Mesendoderm (in vitro differentiated cells): ENCODE measurements at regions not wholly inside any gene's neighbourhood (a gene's known extent, or its start where the extent isn't known, plus 50 kb on each side); places are given as distances from the start of the nearest gene placed in this dataset.
A peak's percentile ranks its signal among the peaks of the same experiment; 100 is the strongest.
"Not testable (repeated sequence)": the region's sequence is repeated elsewhere in the genome, so short reads cannot be mapped to it uniquely, and the experiment has no call there.

Experiments used
- DNase-seq: peaks from one replicate; pipeline ENCODE4 v3.0.0; 2013
- H2AK5ac ChIP-seq: 2 replicates; pipeline ENCODE4 v1.6.1; 2013; ENCODE audit warnings: low read length, inconsistent platforms
- H2BK120ac ChIP-seq: 2 replicates; pipeline ENCODE4 v1.6.1; 2013; ENCODE audit warnings: low read depth, mild to moderate bottlenecking, low read length, moderate library complexity, mixed read lengths
- H2BK15ac ChIP-seq: replicated peaks from 2 replicates; pipeline ENCODE4 v1.6.1; 2013; ENCODE audit warnings: low read depth, mild to moderate bottlenecking, moderate library complexity
- H2BK5ac ChIP-seq: 2 replicates; pipeline ENCODE4 v1.6.1; 2013; ENCODE audit warnings: low read length, inconsistent platforms
- H3K18ac ChIP-seq: 2 replicates; pipeline ENCODE4 v1.6.1; 2013; ENCODE audit warnings: mild to moderate bottlenecking, low read length, mixed read lengths
- H3K23ac ChIP-seq: one replicate; pipeline ENCODE4 v1.6.1; 2013; ENCODE audit warnings: low read length
- H3K27ac ChIP-seq: 2 replicates; pipeline ENCODE4 v1.5.1; 2013; ENCODE audit warnings: low read depth, mild to moderate bottlenecking, inconsistent platforms, low read length, moderate library complexity
- H3K27me3 ChIP-seq: 2 replicates; pipeline ENCODE4 v1.6.1; 2013; ENCODE audit warnings: low read length, control low read depth, mild to moderate bottlenecking, inconsistent platforms; ENCODE audit not compliant: insufficient read depth, poor library complexity
- H3K36me3 ChIP-seq: 2 replicates; pipeline ENCODE4 v1.6.1; 2013; ENCODE audit warnings: low read length, inconsistent platforms; ENCODE audit not compliant: control insufficient read depth, insufficient read depth
- H3K4ac ChIP-seq: one replicate; pipeline ENCODE4 v1.6.1; 2013; ENCODE audit warnings: low read depth, mild to moderate bottlenecking, low read length, moderate library complexity
- H3K4me1 ChIP-seq: 2 replicates; pipeline ENCODE4 v1.6.1; 2013; ENCODE audit warnings: low read depth, low read length, inconsistent platforms; ENCODE audit not compliant: control insufficient read depth
- H3K4me2 ChIP-seq: 2 replicates; pipeline ENCODE4 v1.6.1; 2013; ENCODE audit warnings: low read length
- H3K4me3 ChIP-seq: 2 replicates; pipeline ENCODE4 v1.5.1; 2013; ENCODE audit warnings: mild to moderate bottlenecking, low read length
- H3K56ac ChIP-seq: one replicate; pipeline ENCODE4 v1.6.1; 2013; ENCODE audit warnings: low read length
- H3K79me1 ChIP-seq: 2 replicates; pipeline ENCODE4 v1.6.1; 2013; ENCODE audit warnings: low read length, inconsistent platforms
- H3K79me2 ChIP-seq: 2 replicates; pipeline ENCODE4 v1.6.1; 2013; ENCODE audit warnings: mild to moderate bottlenecking, low read length; ENCODE audit not compliant: control insufficient read depth, insufficient read depth
- H3K9ac ChIP-seq: 2 replicates; pipeline ENCODE4 v1.6.1; 2013; ENCODE audit warnings: low read length, inconsistent platforms
- H4K5ac ChIP-seq: one replicate; pipeline ENCODE4 v1.6.1; 2013; ENCODE audit warnings: low read length
- H4K8ac ChIP-seq: one replicate; pipeline ENCODE4 v1.6.1; 2013; ENCODE audit warnings: low read depth, mild to moderate bottlenecking, control low read depth, low read length, moderate library complexity
- WGBS: extraction: QIAGEN DNeasy Blood & Tissue Kit; methylation state at CpG from one replicate; pipeline ENCODE4 v1.1.7; 2013; ENCODE audit warnings: low lambda C conversion rate, missing lambda C conversion rate; ENCODE audit not compliant: insufficient coverage; ENCODE audit errors: extremely low coverage; 5-methylcytosine and 5-hydroxymethylcytosine counted together

DNA sequence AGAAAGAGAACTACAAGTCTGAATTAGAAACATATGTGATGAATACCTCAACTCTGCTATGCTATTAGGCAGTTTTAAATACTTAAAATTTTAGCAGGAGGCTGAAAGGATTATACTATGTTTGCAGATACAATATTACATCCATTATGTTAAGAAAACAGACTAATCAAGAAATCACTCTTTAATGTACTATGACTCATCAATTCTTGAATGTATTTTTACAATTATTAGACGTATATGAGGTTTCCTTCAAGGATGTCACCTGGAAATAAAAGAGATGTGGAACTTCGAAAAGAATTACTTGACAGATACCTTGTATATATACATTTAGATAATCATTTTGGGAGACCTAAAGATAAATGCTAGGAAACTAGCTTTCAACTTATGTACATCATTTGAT is 835.6 kb upstream of the MIR17HG start:
- Histone ChIP-seq H3K23ac (no peak overlapping the region), H3K9ac (no peak overlapping the region), H3K4me3 (no peak overlapping the region), H3K56ac (no peak overlapping the region), H2BK120ac (no peak overlapping the region), H3K79me1 (no peaks in the 10 kb centered on the region), H4K8ac (no peak overlapping the region), H3K4me2 (no peak overlapping the region), H2BK5ac (no peak overlapping the region), H3K27me3 (no peaks in the 10 kb centered on the region), H3K36me3 (no peaks in the 10 kb centered on the region), H4K5ac (no peak overlapping the region), H3K18ac (no peak overlapping the region), H3K79me2 (no peaks in the 10 kb centered on the region), H2BK15ac (no peak overlapping the region), H3K4ac (no peak overlapping the region), H2AK5ac (no peak overlapping the region), H3K4me1 (no peaks in the 10 kb centered on the region), H3K27ac (no peak overlapping the region)
- DNase-seq, result no peak
- no CpG with 5 or more reads among the region's 2 CpGs for WGBS

DNA sequence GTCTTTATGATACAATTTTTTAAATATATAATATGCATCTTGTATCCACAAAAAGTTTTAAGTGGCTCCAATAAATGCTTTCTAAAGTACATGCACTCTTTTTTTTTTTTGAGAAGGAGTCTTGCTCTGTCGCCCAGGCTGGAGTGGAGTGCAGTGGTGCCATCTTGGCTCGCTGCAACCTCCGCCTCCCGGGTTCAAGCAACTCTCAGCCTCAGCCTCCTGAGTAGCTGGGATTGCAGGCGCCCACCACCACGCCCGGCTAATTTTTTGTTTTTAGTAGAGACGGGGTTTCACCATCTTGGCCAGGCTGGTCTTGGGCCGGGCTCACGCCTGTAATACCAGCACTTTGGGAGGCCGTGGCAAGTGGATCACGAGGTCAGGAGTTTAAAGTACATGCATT is 832.8 kb upstream of the MIR17HG start:
- H2BK5ac ChIP-seq, H3K4ac ChIP-seq, H3K56ac ChIP-seq, H3K4me1 ChIP-seq, H4K8ac ChIP-seq, H3K79me1 ChIP-seq, H2BK120ac ChIP-seq, DNase-seq, H3K23ac ChIP-seq, H3K4me3 ChIP-seq, H3K9ac ChIP-seq, H3K18ac ChIP-seq, H4K5ac ChIP-seq, H2BK15ac ChIP-seq, H3K4me2 ChIP-seq, H2AK5ac ChIP-seq, H3K79me2 ChIP-seq, H3K36me3 ChIP-seq, H3K27me3 ChIP-seq, H3K27ac ChIP-seq: not testable (repeated sequence)
- no CpG with 5 or more reads among the region's 12 CpGs for WGBS

DNA sequence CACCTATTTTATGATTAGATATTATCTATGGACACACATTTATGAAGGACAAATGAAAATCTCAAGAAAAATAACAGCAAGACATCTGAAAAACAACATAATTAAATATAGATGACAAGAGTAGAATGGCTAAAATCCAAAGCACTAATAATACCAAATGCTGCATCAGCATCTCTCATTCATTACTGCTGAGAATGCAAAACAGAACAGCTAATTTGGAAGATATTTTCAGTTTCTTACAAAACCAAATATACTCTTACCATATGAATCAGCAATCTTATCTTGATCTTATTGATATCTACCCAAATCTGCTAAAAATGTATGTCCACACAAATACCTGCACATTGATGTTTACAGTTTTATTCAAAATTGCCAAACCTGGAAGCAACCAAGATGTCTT is 829.1 kb upstream of the MIR17HG start:
- no peaks in the 10 kb centered on the region for H3K36me3 ChIP-seq
- H3K79me1 ChIP-seq, result no peaks in the 10 kb centered on the region
- no peak overlapping the region for H3K4me3 ChIP-seq
- no peak overlapping the region for H2BK5ac ChIP-seq
- H4K8ac ChIP-seq, result no peak overlapping the region
- H2BK120ac ChIP-seq, result no peak overlapping the region
- no peaks in the 10 kb centered on the region for H3K27me3 ChIP-seq
- DNase-seq, result no peak
- no peak overlapping the region for H3K18ac ChIP-seq
- H3K4me2 ChIP-seq, result no peak overlapping the region
- H3K9ac ChIP-seq, result no peak overlapping the region
- H2BK15ac ChIP-seq, result no peak overlapping the region
- no peak overlapping the region for H3K4ac ChIP-seq
- H2AK5ac ChIP-seq, result no peak overlapping the region
- H3K23ac ChIP-seq, result no peak overlapping the region
- no peak overlapping the region for H4K5ac ChIP-seq
- H3K56ac ChIP-seq, result no peak overlapping the region
- H3K79me2 ChIP-seq, result no peaks in the 10 kb centered on the region
- H3K4me1 ChIP-seq, result no peaks in the 10 kb centered on the region
- H3K27ac ChIP-seq, result no peak overlapping the region

DNA sequence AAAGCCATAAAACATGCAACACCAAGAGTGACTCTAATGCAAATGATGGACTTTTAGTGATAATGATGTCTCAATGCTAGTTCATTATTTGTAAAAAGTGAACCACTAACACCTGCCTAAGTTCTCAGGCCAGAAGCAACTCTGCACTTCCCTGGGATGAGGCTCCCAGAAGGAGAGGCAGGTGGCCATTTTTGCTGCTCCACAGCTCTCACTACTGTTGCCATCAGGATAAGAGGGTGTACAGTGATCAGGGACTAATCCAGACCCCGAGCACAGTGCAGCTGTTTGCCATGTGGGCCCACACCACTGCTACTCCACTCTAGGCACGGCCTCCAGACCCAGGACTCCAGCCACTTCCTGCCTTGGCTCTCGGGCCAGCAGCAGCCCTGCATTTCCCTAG is 828.3 kb upstream of the MIR17HG start:
- no CpG with 5 or more reads among the region's 3 CpGs for WGBS
- H3K56ac ChIP-seq, result no peak overlapping the region

DNA sequence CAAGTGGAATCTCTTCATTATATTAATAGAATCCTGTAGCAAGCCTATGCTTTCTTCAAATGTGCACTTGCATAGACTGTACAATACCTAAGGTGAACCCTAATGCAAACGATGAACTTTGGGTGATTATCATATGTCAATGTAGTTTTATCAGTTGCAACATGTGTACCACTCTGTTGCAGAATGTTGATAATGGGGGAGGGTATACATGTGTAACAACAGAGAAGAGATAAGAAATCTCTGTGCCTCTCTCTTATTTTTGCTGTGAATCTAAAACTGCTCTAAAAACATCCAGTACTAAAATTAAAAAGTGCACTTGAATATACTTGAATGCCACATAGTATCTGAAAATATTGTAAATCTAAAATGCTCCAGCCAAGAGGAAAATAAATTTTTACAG is 820.8 kb upstream of the MIR17HG start:
- H3K4me3 ChIP-seq, result no peak overlapping the region
- no peak overlapping the region for H2BK120ac ChIP-seq
- no peak overlapping the region for H3K27ac ChIP-seq
- WGBS, result no CpG with 5 or more reads among the region's 1 CpG
- H3K4ac ChIP-seq, result no peak overlapping the region
- no peak overlapping the region for H3K56ac ChIP-seq
- no peak overlapping the region for H3K23ac ChIP-seq
- no peak overlapping the region for H3K4me2 ChIP-seq
- H3K27me3 ChIP-seq, result no peaks in the 10 kb centered on the region
- H3K79me1 ChIP-seq, result no peaks in the 10 kb centered on the region
- H2AK5ac ChIP-seq, result no peak overlapping the region
- no peak overlapping the region for H4K5ac ChIP-seq
- H3K79me2 ChIP-seq, result no peaks in the 10 kb centered on the region
- no peaks in the 10 kb centered on the region for H3K36me3 ChIP-seq
- no peaks in the 10 kb centered on the region for H3K4me1 ChIP-seq
- H3K18ac ChIP-seq, result no peak overlapping the region
- no peak overlapping the region for H3K9ac ChIP-seq
- H4K8ac ChIP-seq, result no peak overlapping the region
- no peak overlapping the region for H2BK5ac ChIP-seq
- H2BK15ac ChIP-seq, result no peak overlapping the region
- DNase-seq, result no peak

More for the DNA sequence above, 828.3 kb upstream of the MIR17HG start:
- H3K4ac ChIP-seq, result no peak overlapping the region
- H3K4me3 ChIP-seq, result no peak overlapping the region
- no peak overlapping the region for H3K4me2 ChIP-seq
- H3K79me1 ChIP-seq, result no peaks in the 10 kb centered on the region
- H3K18ac ChIP-seq, result no peak overlapping the region
- no peaks in the 10 kb centered on the region for H3K79me2 ChIP-seq
- H3K23ac ChIP-seq, result no peak overlapping the region
- H2BK15ac ChIP-seq, result no peak overlapping the region
- no peak overlapping the region for H2BK5ac ChIP-seq
- H2AK5ac ChIP-seq, result no peak overlapping the region
- no peak overlapping the region for H3K27ac ChIP-seq
- no peaks in the 10 kb centered on the region for H3K27me3 ChIP-seq
- H3K4me1 ChIP-seq, result no peaks in the 10 kb centered on the region
- no peak overlapping the region for H3K9ac ChIP-seq
- H4K8ac ChIP-seq, result no peak overlapping the region
- no peak for DNase-seq
- H3K36me3 ChIP-seq, result no peaks in the 10 kb centered on the region
- H4K5ac ChIP-seq, result no peak overlapping the region
- H2BK120ac ChIP-seq, result no peak overlapping the region

DNA sequence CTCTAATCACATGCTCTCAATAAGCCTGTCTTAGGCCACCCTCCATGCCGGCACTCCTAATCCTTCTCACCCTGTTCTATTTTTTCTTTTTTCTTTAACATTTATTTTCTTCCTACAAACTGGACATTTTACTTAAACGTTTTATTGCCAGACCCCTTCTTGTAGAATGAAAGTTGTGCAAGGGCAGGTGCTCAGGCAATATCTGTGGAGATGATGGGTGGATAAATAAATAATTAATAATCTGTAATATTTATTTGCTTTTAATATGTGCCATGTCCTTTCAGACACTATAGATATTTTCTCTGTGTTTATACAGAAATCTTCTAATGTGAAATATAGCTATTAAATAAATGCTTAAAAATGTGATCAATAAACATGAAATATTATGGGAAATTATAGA is 815.7 kb upstream of the MIR17HG start:
- Histone ChIP-seq H3K79me2 (no peaks in the 10 kb centered on the region), H2BK120ac (no peak overlapping the region), H3K23ac (no peak overlapping the region), H3K4me1 (no peaks in the 10 kb centered on the region), H3K18ac (no peak overlapping the region), H4K5ac (no peak overlapping the region), H3K56ac (no peak overlapping the region), H3K27me3 (no peaks in the 10 kb centered on the region), H3K4ac (no peak overlapping the region), H3K79me1 (no peaks in the 10 kb centered on the region), H2BK15ac (peak overlapping the region; percentile 57), H2AK5ac (no peak overlapping the region), H4K8ac (no peak overlapping the region), H3K9ac (no peak overlapping the region), H3K4me3 (no peak overlapping the region), H3K36me3 (no peaks in the 10 kb centered on the region), H3K4me2 (no peak overlapping the region), H2BK5ac (no peak overlapping the region), H3K27ac (no peak overlapping the region)
- WGBS, result no CpG with 5 or more reads among the region's 2 CpGs
- no peak for DNase-seq
